GM19035 (cell line): ENCODE measurements at regions not wholly inside any gene's neighbourhood (a gene's known extent, or its start where the extent isn't known, plus 50 kb on each side); places are given as distances from the start of the nearest gene placed in this dataset.
"Not testable (repeated sequence)": the region's sequence is repeated elsewhere in the genome, so short reads cannot be mapped to it uniquely, and the experiment has no call there.

ENCODE experiments used
- ATAC-seq: cut with Tn5 transposase; IDR thresholded peaks from one replicate; pipeline ENCODE4 v1.9.1; 2021; ENCODE audit not compliant: unreplicated experiment

GRCh38 chr20:40634891-40635290 is 54.1 kb downstream of the MAFB start:
- ATAC-seq, result no peak

- no peak for ATAC-seq
These were observed 55.7 kb downstream of the MAFB start for GRCh38 chr20:40633123-40633850.

DNA sequence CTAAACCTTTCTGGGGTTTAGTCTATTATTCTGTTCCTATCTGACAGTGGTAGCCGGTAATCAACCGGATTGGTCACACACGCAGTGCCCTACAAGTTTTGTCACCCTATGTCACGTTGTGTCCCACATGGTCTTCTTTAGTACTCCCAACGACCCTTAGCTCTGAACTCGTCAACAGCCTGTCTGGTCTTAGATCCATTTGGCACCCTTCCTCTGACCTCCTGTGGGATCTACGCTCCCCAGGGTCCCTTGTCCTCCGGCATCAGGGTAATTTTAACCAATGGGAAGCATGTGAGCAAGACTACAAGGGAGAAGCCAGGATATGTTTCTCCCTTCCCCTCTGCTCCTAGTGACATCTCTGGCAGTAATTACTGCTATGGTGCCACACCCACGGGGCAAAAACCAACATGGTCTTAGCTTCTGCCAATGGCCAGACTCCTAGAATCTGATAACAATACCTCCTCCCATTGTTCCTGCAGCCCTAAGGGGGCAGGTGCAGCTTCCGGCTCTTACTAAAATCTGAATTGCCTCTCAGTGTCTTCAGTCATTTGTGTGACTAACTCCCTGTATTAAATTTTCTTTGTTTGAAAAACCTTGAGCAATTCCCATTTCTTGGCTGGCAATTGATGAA is 56.6 kb downstream of the MAFB start:
- ATAC-seq, result no peak

GRCh38 chr20:40631119-40631631 is 57.9 kb downstream of the MAFB start:
- ATAC-seq, result no peak

DNA sequence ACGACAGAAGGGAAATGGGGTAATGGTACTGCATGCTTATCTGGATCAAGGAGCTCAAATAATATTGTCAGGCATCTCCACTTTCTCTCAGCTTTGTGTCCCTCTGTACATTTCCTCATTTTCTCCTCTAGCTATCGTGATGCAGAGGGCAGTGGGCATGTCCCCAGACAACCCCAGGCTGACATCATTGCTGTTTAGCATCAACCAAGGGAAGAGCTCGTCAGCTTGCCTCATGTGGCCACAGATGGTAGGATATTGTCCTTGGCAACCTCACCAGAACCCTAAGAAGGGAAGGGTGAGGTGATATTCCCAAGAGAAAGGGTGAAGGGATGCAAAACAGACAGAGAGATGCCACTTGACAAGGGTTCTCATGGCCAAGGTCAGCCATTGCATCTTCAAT is 58.3 kb downstream of the MAFB start:
- ATAC-seq, result no peak

DNA sequence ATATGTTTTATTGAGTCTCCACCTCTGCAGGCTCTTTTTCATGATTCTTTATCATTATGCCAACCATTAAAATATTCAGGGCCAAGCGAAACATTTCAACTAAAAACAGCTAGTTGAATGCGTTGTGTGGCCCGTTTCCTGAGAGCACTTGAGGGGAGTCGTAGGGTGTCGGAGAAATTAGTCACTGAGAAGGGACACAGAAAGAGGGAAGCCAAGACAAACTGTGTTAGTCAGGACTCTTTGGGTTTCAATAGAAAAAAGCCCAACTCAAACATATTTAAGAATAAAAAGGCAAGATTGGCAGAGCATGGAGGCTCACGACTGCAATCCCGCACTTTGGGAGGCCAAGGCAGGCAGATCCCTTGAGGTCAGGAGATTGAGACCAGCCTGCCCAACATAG is 58.9 kb downstream of the MAFB start:
- no peak for ATAC-seq

DNA sequence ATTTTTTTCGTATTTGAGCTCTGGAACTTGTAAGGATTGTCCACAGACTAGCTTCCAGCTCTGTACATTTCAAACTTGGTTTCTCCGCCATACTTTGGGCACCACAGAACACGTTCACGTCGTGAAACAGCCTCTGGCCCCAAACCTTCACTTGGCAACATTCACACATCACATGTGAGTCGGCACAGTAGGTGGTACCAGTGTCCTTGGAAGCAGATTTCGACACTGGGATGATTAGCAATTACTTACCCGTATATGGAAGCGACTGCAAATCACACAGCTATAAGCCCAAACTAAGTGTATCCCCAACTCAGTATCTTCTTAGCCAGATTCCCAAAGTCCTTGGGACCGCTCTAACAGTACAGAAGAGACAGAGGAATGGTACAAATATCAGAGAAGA is 60.2 kb downstream of the MAFB start:
- ATAC-seq, result no peak

DNA sequence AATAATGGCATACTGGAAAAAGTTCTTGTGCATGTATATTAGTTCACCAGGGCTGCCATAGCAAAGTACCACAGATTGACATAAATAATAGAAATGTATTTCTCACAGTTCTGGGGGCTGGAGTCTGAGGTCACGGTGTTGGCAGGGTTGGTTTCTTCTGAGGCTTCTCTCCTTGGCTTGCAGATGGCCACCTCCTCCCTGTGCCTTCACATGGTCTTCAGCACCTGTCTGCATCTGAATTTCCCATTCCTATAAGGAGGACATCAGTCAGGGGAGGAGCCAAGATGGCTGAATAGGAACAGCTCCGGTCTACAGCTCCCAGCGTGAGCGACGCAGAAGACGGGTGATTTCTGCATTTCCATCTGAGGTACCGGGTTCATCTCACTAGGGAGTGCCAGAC is 70.0 kb downstream of the MAFB start:
- ATAC-seq, result not testable (repeated sequence)

DNA sequence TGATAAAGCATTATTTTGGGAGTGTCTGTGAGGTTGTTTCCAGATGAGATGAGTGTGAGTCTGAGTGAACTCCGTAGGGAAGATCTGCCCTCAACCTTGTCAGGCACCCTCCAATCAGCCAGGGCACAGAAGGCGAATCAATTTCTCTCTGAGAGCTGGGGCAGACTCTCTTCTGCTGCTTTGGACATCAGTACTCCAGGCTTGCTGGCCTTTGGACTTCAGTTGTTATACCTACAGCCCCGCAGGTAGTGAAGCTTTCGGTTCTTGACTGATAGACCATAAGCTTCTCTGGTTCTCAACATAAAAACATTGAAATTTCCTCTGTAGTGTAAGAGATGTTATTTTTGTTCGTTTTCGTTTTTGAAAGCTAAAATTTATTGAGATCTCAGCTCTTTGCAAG is 71.4 kb downstream of the MAFB start:
- no peak for ATAC-seq

DNA sequence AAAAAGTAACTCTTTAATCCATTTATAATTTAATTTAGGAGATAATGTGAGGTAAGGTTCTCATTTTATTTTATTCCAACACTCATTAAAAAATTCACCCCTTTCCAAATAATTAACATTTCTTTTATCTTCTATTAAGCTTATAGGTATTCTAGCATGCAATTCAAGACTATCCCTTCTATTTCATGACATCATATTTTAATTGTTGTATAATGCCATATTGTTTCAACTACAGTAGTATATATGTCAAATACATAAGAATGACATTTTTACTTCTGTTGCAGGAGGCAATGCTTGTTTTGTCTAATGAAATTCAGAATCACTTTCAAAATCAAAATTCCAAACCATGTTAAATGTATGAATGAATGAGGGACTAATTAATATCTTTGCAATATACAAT is 76.2 kb downstream of the MAFB start:
- no peak for ATAC-seq

GRCh38 chr20:40612247-40612646 is 76.8 kb downstream of the MAFB start:
- ATAC-seq, result no peak

DNA sequence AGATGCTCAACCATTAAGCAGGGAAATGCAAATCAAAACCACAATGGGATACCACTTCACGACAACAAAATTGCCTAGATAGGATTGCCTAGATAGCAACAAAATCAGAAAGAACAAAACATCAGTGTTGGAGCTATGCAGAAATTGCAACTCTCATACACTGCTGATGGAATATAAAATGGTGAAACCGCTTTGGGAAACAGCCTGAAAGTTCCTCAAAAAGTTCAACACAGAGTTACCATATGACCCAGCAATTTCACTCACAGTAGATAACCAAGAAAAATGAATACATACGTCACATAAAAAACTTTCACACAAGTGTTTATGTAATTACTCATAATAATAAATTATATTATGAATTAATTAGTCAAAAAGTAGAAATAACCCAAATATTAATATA is 78.3 kb downstream of the MAFB start:
- no peak for ATAC-seq

- ATAC-seq, result no peak
These were observed 81.1 kb downstream of the MAFB start for GRCh38 chr20:40607927-40608326.

- no peak for ATAC-seq
These were observed 82.4 kb downstream of the MAFB start for GRCh38 chr20:40606660-40607059.

DNA sequence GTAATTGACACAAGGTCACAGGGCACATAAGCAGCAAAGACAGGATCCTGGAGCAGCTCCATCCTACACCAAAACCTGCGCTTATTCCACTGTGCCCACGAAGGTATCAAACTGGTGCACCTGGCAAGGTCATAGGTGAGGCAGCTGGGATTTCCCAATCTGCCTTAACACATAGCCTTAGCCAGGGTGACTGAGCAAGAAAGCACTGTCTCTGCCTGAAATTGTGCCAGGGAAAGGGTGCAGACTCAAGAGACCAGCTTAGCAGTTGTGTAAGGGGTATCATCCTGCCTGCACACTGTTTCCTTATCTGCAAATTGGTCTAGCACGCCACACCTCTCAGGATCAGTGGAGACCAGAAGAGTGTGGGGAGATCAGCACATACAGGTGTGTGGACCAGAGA is 82.8 kb downstream of the MAFB start:
- ATAC-seq, result no peak

DNA sequence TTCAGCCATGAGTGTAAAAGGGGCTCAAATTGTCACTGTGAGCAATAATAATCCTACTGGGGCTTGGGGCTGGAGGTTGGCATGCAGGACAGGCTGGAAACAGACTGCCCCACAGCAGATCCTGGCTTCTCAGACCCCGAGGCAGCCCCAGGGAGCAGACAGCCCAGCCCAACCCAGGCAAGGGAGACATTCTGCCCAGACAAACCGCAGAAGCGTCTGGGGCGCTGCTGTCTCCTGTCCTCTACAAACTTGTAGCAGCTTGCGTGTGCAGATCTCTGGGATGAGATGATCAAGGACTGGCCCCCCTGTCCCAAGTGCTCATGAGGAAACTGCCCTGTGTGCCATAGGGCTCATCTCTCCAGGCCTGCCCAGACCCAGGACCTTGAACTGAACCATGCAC is 84.6 kb downstream of the MAFB start:
- ATAC-seq, result no peak

GRCh38 chr20:40603057-40603651 is 85.9 kb downstream of the MAFB start:
- no peak for ATAC-seq

GRCh38 chr20:40602381-40602780 is 86.7 kb downstream of the MAFB start:
- no peak for ATAC-seq

- ATAC-seq, result no peak
These were observed 88.4 kb downstream of the MAFB start for GRCh38 chr20:40600441-40601219.

GRCh38 chr20:40599987-40600386 is 89.0 kb downstream of the MAFB start:
- ATAC-seq, result no peak

GRCh38 chr20:40592941-40593340 is 96.1 kb downstream of the MAFB start:
- ATAC-seq, result no peak

DNA sequence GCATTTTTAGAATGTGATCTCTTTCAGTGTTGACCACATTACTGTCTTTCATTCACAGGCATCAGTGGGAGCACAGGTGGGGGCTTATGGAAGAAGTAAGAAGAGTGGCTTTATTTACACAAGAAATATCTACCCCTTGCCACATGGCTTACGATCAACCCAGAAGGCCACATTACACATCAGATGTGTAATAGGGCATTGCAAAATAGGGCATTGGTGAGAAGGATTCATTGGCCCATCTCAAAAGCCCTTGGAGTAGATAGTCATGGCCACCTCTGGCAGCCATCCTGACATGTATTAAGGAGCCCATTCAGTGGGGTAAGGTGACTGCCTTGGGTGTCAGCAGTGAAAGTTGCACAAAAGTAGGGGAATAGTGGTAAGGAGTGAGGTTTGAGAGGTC is 97.5 kb downstream of the MAFB start:
- no peak for ATAC-seq
